ENCODE measurements at regions not wholly inside any gene's neighbourhood (a gene's known extent, or its start where the extent isn't known, plus 50 kb on each side); places are given as distances from the start of the nearest gene placed in this dataset.

- H3K4me1 ChIP-seq: no peaks in the 10 kb centered on the region
- H3K9me3 ChIP-seq: no peaks in the 10 kb centered on the region
- no peak for TF ChIP-seq POLR2A (IDR thresholded peaks at IDR 0.05)
- 53 to 56% methylated on average over 4 of the region's 4 CpGs for WGBS, 2 donors
- no peak overlapping the region for H3K4me3 ChIP-seq
- no peak for DNase-seq (ENCODE audit: low spot score in 2 of 2)
- no peaks in the 10 kb centered on the region for H3K27me3 ChIP-seq
- no peaks in the 10 kb centered on the region for H3K36me3 ChIP-seq
- H3K27ac ChIP-seq: no peak overlapping the region
Observed at GRCh38 chr14:86896701-86897100, 1096.3 kb downstream of the GALC start.

- WGBS, 2 donors: 63% methylated on average over 2 of the region's 2 CpGs
- Histone ChIP-seq H3K9me3 (peaks cover 0 to 7% (median 0%) of the 10 kb centered on the region in 4 donors), H3K27me3 (no peaks in the 10 kb centered on the region), H3K4me3 (no peak overlapping the region), H3K4me1 (no peaks in the 10 kb centered on the region), H3K27ac (no peak overlapping the region), H3K36me3 (no peaks in the 10 kb centered on the region)
- TF ChIP-seq POLR2A (IDR thresholded peaks at IDR 0.05) (no peak), EP300 (IDR thresholded peaks at IDR 0.05) (no peak), CTCF (IDR thresholded peaks at IDR 0.05) (no peak)
- no peak for DNase-seq (ENCODE audit: low spot score in 2 of 2)
Observed at GRCh38 chr14:86892152-86892956, 1100.6 kb downstream of the GALC start.

GRCh38 chr14:86885280-86885679 is 1107.7 kb downstream of the GALC start:
- H3K9me3 ChIP-seq: peaks cover 0 to 7% (median 0%) of the 10 kb centered on the region in 4 donors
- H3K36me3 ChIP-seq: no peaks in the 10 kb centered on the region
- H3K27me3 ChIP-seq: no peaks in the 10 kb centered on the region
- no peak overlapping the region for H3K4me3 ChIP-seq
- no peak overlapping the region for H3K27ac ChIP-seq
- WGBS, 2 donors: 79 to 87% methylated on average over 4 of the region's 4 CpGs
- DNase-seq (ENCODE audit: low spot score in 2 of 2): no peak
- no peaks in the 10 kb centered on the region for H3K4me1 ChIP-seq
- TF ChIP-seq EP300 (IDR thresholded peaks at IDR 0.05) (no peak), CTCF (IDR thresholded peaks at IDR 0.05) (no peak), POLR2A (IDR thresholded peaks at IDR 0.05) (no peak)

GRCh38 chr14:86884498-86884897 is 1108.5 kb downstream of the GALC start:
- no peaks in the 10 kb centered on the region for H3K27me3 ChIP-seq
- no peak overlapping the region for H3K27ac ChIP-seq
- no peaks in the 10 kb centered on the region for H3K36me3 ChIP-seq
- no peak for DNase-seq (ENCODE audit: low spot score in 2 of 2)
- H3K4me3 ChIP-seq: no peak overlapping the region
- TF ChIP-seq EP300 (IDR thresholded peaks at IDR 0.05) (no peak), POLR2A (IDR thresholded peaks at IDR 0.05) (no peak), CTCF (IDR thresholded peaks at IDR 0.05) (no peak)
- peaks cover 0 to 12% (median 0%) of the 10 kb centered on the region in 4 donors for H3K9me3 ChIP-seq
- no peaks in the 10 kb centered on the region for H3K4me1 ChIP-seq

- no peaks in the 10 kb centered on the region for H3K4me1 ChIP-seq
- TF ChIP-seq POLR2A (IDR thresholded peaks at IDR 0.05) (no peak), CTCF (IDR thresholded peaks at IDR 0.05) (no peak), EP300 (IDR thresholded peaks at IDR 0.05) (no peak)
- 70 to 80% methylated on average over 3 of the region's 3 CpGs for WGBS, 2 donors
Observed at GRCh38 chr14:86882818-86883217, 1110.2 kb downstream of the GALC start.

More at GRCh38 chr14:86882818-86883217, 1110.2 kb downstream of the GALC start:
- DNase-seq (ENCODE audit: low spot score in 2 of 2): no peak
- H3K4me3 ChIP-seq: no peak overlapping the region
- H3K36me3 ChIP-seq: no peaks in the 10 kb centered on the region
- peaks cover 0 to 10% (median 0%) of the 10 kb centered on the region in 4 donors for H3K9me3 ChIP-seq
- H3K27me3 ChIP-seq: no peaks in the 10 kb centered on the region
- H3K27ac ChIP-seq: no peak overlapping the region
